ENCODE measurements at regions not wholly inside any gene's neighbourhood (a gene's known extent, or its start where the extent isn't known, plus 50 kb on each side); places are given as distances from the start of the nearest gene placed in this dataset.

- no peaks in the 10 kb centered on the region for H3K27me3 Mint-ChIP-seq (ENCODE audit: low read depth)
- no peak for TF ChIP-seq CTCF (conservative IDR thresholded peaks at IDR 0.05)
These were observed 278.9 kb upstream of the STT3B start for GRCh38 chr3:31253782-31254181.

More at GRCh38 chr3:31253782-31254181, 278.9 kb upstream of the STT3B start:
- Histone ChIP-seq H3K14ac (ENCODE audit: insufficient read depth, low read length) (no peak overlapping the region), H3K79me2 (ENCODE audit: insufficient read depth, low read length) (no peaks in the 10 kb centered on the region), H3K4ac (ENCODE audit: low read depth, low read length) (no peak overlapping the region), H3K56ac (ENCODE audit: insufficient read length, low read depth, low read length) (no peak overlapping the region), H2BK12ac (ENCODE audit: insufficient read length, low read depth, low read length) (no peak overlapping the region), H3K23ac (ENCODE audit: insufficient read length, low read depth, low read length) (no peak overlapping the region), H4K5ac (ENCODE audit: insufficient read length, low read depth, low read length) (no peak overlapping the region), H2BK15ac (ENCODE audit: low read depth, low read length) (no peak overlapping the region), H3K18ac (ENCODE audit: insufficient read length, low read depth, low read length) (no peak overlapping the region), H3K27ac (ENCODE audit: insufficient read length, low read depth, low read length) (no peak overlapping the region), H3K79me1 (ENCODE audit: insufficient read depth, low read depth, low read length, poor library complexity, severe bottlenecking) (no peaks in the 10 kb centered on the region), H2BK5ac (ENCODE audit: insufficient read length, low read length) (no peak overlapping the region), H2AK5ac (ENCODE audit: insufficient read length, low read length) (no peak overlapping the region), H2BK120ac (ENCODE audit: low read depth, low read length, poor library complexity, severe bottlenecking) (no peak overlapping the region), H2BK20ac (ENCODE audit: low read depth, low read length, poor library complexity, severe bottlenecking) (no peak overlapping the region), H4K8ac (replicated peaks; ENCODE audit: insufficient read length, low read depth, low read length) (no peak overlapping the region), H4K20me1 (ENCODE audit: control insufficient read depth, insufficient read depth, insufficient read length) (no peaks in the 10 kb centered on the region), H3K9me3 (ENCODE audit: control insufficient read depth, low read depth, low read length) (no peaks in the 10 kb centered on the region), H3K23me2 (ENCODE audit: insufficient read length, low read depth, low read length, poor library complexity, severe bottlenecking) (no peaks in the 10 kb centered on the region), H3K9ac (ENCODE audit: extremely low read depth, insufficient read length, low read length) (no peak overlapping the region), H3K27me3 (ENCODE audit: insufficient read depth, low read length) (no peaks in the 10 kb centered on the region), H3K4me1 (ENCODE audit: insufficient read depth, low read length) (no peaks in the 10 kb centered on the region), H2AFZ (ENCODE audit: low read length) (no peak overlapping the region), H4K91ac (ENCODE audit: insufficient read length, low read depth, low read length) (no peak overlapping the region), H3K4me2 (ENCODE audit: insufficient read depth, insufficient read length, low read length) (no peak overlapping the region), H3T11ph (ENCODE audit: low read length) (no peak overlapping the region)
- H3K4me3 Mint-ChIP-seq = no peak overlapping the region
- no peak overlapping the region for H3K27ac Mint-ChIP-seq
- H3K36me3 Mint-ChIP-seq (ENCODE audit: insufficient read depth in 1 of 3, low read depth in 3 of 3) = no peaks in the 10 kb centered on the region
- DNase-seq = no peak
- no CpG with 5 or more reads among the region's 4 CpGs for WGBS (ENCODE audit: extremely low coverage, insufficient read length, low lambda C conversion rate)
- peaks cover 2 to 6% of the 10 kb centered on the region in 2 experiments; a peak in 1 of 4 replicates for H3K4me1 Mint-ChIP-seq
- no peaks in the 10 kb centered on the region for H3K9me3 Mint-ChIP-seq
